Panc1 (cell line): ENCODE measurements at regions not wholly inside any gene's neighbourhood (a gene's known extent, or its start where the extent isn't known, plus 50 kb on each side); places are given as distances from the start of the nearest gene placed in this dataset.

ENCODE experiments used
- CTCF ChIP-seq: fragments of 450-650 bp; IDR thresholded peaks from 2 replicates; pipeline ENCODE4 v1.5.1; 2017; ENCODE audit warnings: mild to moderate bottlenecking
- POLR2AphosphoS5 ChIP-seq: IDR thresholded peaks from 2 replicates; pipeline ENCODE4 v1.6.1; 2012; ENCODE audit warnings: mild to moderate bottlenecking, low read depth, low read length, moderate library complexity
- REST ChIP-seq, 2 experiments: IDR thresholded peaks; 2 replicates each; pipeline ENCODE4 v1.6.1; 2011 to 2012; ENCODE audit warnings: low read depth in 2 of 2, control low read depth in 1 of 2, low read length in 1 of 2, mild to moderate bottlenecking in 1 of 2, moderate library complexity in 1 of 2; ENCODE audit not compliant: insufficient read depth in 1 of 2
- SIN3A ChIP-seq: IDR thresholded peaks from 2 replicates; pipeline ENCODE4 v1.6.1; 2012; ENCODE audit warnings: low read depth, mild to moderate bottlenecking, low read length, moderate library complexity, borderline replicate concordance; ENCODE audit not compliant: insufficient read depth
- TCF7L2 ChIP-seq: IDR thresholded peaks from 2 replicates; pipeline ENCODE4 v1.6.1; 2011; ENCODE audit warnings: mild to moderate bottlenecking, low read depth, low read length, inconsistent platforms

- TF ChIP-seq TCF7L2 (no peak), CTCF (peak; percentile 50), SIN3A (no peak), POLR2AphosphoS5 (no peak), REST (IDR thresholded peaks at IDR 0.05; ENCODE audit: insufficient read depth in 1 of 2, low read depth in 2 of 2, low read length in 1 of 2) (no peak)
Measured at GRCh38 chr5:60287174-60287771, 393.7 kb upstream of the PDE4D start.
